Mesothelial cell of epicardium (in vitro differentiated cells): ENCODE measurements at regions not wholly inside any gene's neighbourhood (a gene's known extent, or its start where the extent isn't known, plus 50 kb on each side); places are given as distances from the start of the nearest gene placed in this dataset.
"Not testable (repeated sequence)": the region's sequence is repeated elsewhere in the genome, so short reads cannot be mapped to it uniquely, and the experiment has no call there.

Experiments used
- DNase-seq, 2 experiments: peaks; one replicate each; pipeline ENCODE4 v3.0.0; 2021; ENCODE audit warnings: low spot score in 2 of 2; ENCODE audit not compliant: unreplicated experiment in 2 of 2
- H3K27ac Mint-ChIP-seq: 2 replicates; pipeline ENCODE4 v1.8.0; 2021; ENCODE audit warnings: mixed read lengths
- H3K27me3 Mint-ChIP-seq: 2 replicates; pipeline ENCODE4 v1.8.0; 2021; ENCODE audit warnings: low read depth, mixed read lengths
- H3K36me3 Mint-ChIP-seq: 2 replicates; pipeline ENCODE4 v1.8.0; 2021; ENCODE audit warnings: mixed read lengths
- H3K4me1 Mint-ChIP-seq: 2 replicates; pipeline ENCODE4 v1.8.0; 2021; ENCODE audit warnings: mixed read lengths
- H3K4me3 Mint-ChIP-seq: 2 replicates; pipeline ENCODE4 v1.8.0; 2021; ENCODE audit warnings: mild to moderate bottlenecking, moderate library complexity, mixed read lengths
- H3K9me3 Mint-ChIP-seq: 2 replicates; pipeline ENCODE4 v1.8.0; 2021; ENCODE audit warnings: mixed read lengths
- CTCF ChIP-seq: fragments of 200-600 bp; sonication (generic); IDR thresholded peaks from one replicate; pipeline ENCODE4 v1.5.0; 2021; ENCODE audit warnings: antibody characterized with exemption; ENCODE audit not compliant: unreplicated experiment

GRCh38 chr1:222899471-222899870 lies 84.6 kb downstream of the DISP1 start:
- H3K4me1 Mint-ChIP-seq = peaks cover 46% of the 10 kb centered on the region
- DNase-seq = no peak
- H3K36me3 Mint-ChIP-seq = peaks cover 5% of the 10 kb centered on the region
- no peak for TF ChIP-seq CTCF
- H3K27me3 Mint-ChIP-seq = no peaks in the 10 kb centered on the region
- H3K4me3 Mint-ChIP-seq = no peak overlapping the region
- H3K9me3 Mint-ChIP-seq = peaks cover 4% of the 10 kb centered on the region
- H3K27ac Mint-ChIP-seq = peak overlapping the region; percentile 74

GRCh38 chr1:222904451-222904850 lies 89.6 kb downstream of the DISP1 start:
- Mint-ChIP-seq H3K4me1 (peaks cover 24% of the 10 kb centered on the region), H3K36me3 (peaks cover 10% of the 10 kb centered on the region), H3K27ac (no peak overlapping the region), H3K27me3 (no peaks in the 10 kb centered on the region), H3K9me3 (peaks cover 4% of the 10 kb centered on the region), H3K4me3 (no peak overlapping the region)
- DNase-seq = no peak
- no peak for TF ChIP-seq CTCF

- H3K4me1 Mint-ChIP-seq = peaks cover 25% of the 10 kb centered on the region
- H3K27ac Mint-ChIP-seq = no peak overlapping the region
- H3K27me3 Mint-ChIP-seq = no peaks in the 10 kb centered on the region
- H3K9me3 Mint-ChIP-seq = peaks cover 4% of the 10 kb centered on the region
- DNase-seq = no peak
- H3K36me3 Mint-ChIP-seq = peaks cover 10% of the 10 kb centered on the region
- no peak overlapping the region for H3K4me3 Mint-ChIP-seq
- TF ChIP-seq CTCF = no peak
These were observed 90.3 kb downstream of the DISP1 start for GRCh38 chr1:222905151-222905550.

GRCh38 chr1:222906271-222906739 lies 91.5 kb downstream of the DISP1 start:
- H3K27me3 Mint-ChIP-seq, H3K36me3 Mint-ChIP-seq, H3K27ac Mint-ChIP-seq, H3K4me3 Mint-ChIP-seq, DNase-seq, H3K9me3 Mint-ChIP-seq: not testable (repeated sequence)
- H3K4me1 Mint-ChIP-seq = peaks cover 25% of the 10 kb centered on the region

GRCh38 chr1:222909586-222909985 lies 94.7 kb downstream of the DISP1 start:
- H3K27ac Mint-ChIP-seq = peak overlapping the region; percentile 95
- no peak for DNase-seq

GRCh38 chr1:222910699-222911098 lies 95.9 kb downstream of the DISP1 start:
- TF ChIP-seq CTCF = no peak
- no peaks in the 10 kb centered on the region for H3K9me3 Mint-ChIP-seq

More at GRCh38 chr1:222909586-222909985, 94.7 kb downstream of the DISP1 start:
- TF ChIP-seq CTCF = no peak
- Mint-ChIP-seq H3K4me1 (peaks cover 55% of the 10 kb centered on the region), H3K36me3 (peaks cover 4% of the 10 kb centered on the region), H3K4me3 (no peak overlapping the region), H3K27me3 (no peaks in the 10 kb centered on the region), H3K9me3 (no peaks in the 10 kb centered on the region)

More at GRCh38 chr1:222910699-222911098, 95.9 kb downstream of the DISP1 start:
- Mint-ChIP-seq H3K36me3 (peaks cover 4% of the 10 kb centered on the region), H3K27ac (peak overlapping the region; percentile 95), H3K4me3 (no peak overlapping the region), H3K4me1 (peaks cover 66% of the 10 kb centered on the region), H3K27me3 (no peaks in the 10 kb centered on the region)
- DNase-seq = no peak
